Thyroid gland (tissue), 4 donors: ENCODE measurements at regions not wholly inside any gene's neighbourhood (a gene's known extent, or its start where the extent isn't known, plus 50 kb on each side); places are given as distances from the start of the nearest gene placed in this dataset.

Source experiments
- POLR2A ChIP-seq, 2 donors: fragments of 450-650 bp; IDR thresholded peaks; one replicate each; pipeline ENCODE4 v1.6.1; 2017; ENCODE audit warnings: antibody characterized with exemption in 2 of 2, mild to moderate bottlenecking in 2 of 2, moderate library complexity in 1 of 2
- TF ChIP-seq, protein P1 (sequence below), 6 experiments: fragments of 200-600 bp in 3 of 6; fragments of 450-650 bp in 3 of 6; sonication (generic) in 3 of 6; IDR thresholded peaks; one replicate each; pipeline ENCODE4 v1.5.1; 2016 to 2019; ENCODE audit warnings: antibody characterized with exemption in 6 of 6, mild to moderate bottlenecking in 2 of 6, inconsistent platforms in 1 of 6, moderate library complexity in 1 of 6

DNA sequence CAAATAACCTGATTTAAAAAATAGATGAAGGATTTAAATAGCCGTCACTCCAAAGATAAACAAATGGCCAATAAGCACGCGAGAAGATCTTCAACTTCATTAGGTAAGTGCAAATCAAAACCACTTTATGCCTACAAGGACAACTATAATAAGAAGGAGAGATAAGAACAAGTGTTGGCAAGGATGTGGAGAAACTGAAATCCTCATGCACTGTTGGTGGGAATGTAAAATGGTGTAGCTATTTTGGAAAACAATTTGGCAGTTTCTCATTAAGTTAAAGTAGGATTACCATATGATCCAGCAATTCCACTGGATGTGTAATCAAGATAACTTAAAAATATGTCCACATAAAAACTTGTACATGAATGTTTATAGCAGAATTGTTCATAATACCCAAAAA, 64.1 kb downstream of the CXCL12 start:
- TF ChIP-seq, protein P1, sequence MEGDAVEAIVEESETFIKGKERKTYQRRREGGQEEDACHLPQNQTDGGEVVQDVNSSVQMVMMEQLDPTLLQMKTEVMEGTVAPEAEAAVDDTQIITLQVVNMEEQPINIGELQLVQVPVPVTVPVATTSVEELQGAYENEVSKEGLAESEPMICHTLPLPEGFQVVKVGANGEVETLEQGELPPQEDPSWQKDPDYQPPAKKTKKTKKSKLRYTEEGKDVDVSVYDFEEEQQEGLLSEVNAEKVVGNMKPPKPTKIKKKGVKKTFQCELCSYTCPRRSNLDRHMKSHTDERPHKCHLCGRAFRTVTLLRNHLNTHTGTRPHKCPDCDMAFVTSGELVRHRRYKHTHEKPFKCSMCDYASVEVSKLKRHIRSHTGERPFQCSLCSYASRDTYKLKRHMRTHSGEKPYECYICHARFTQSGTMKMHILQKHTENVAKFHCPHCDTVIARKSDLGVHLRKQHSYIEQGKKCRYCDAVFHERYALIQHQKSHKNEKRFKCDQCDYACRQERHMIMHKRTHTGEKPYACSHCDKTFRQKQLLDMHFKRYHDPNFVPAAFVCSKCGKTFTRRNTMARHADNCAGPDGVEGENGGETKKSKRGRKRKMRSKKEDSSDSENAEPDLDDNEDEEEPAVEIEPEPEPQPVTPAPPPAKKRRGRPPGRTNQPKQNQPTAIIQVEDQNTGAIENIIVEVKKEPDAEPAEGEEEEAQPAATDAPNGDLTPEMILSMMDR (IDR thresholded peaks at IDR 0.05), result no peak
- TF ChIP-seq POLR2A (IDR thresholded peaks at IDR 0.05), result no peak
